NCI-H1930 (cell line): ENCODE measurements at regions not wholly inside any gene's neighbourhood (a gene's known extent, or its start where the extent isn't known, plus 50 kb on each side); places are given as distances from the start of the nearest gene placed in this dataset.
A peak's percentile ranks its signal among the peaks of the same experiment; 100 is the strongest.
"Not testable (repeated sequence)": the region's sequence is repeated elsewhere in the genome, so short reads cannot be mapped to it uniquely, and the experiment has no call there.

Experiments
- DNase-seq, 2 experiments: peaks; one replicate each; lab custom pipeline; 2025; lab: John Stamatoyannopoulos, UW

- no peak for DNase-seq
Observed at GRCh38 chr2:31736695-31737454, 156.1 kb upstream of the SRD5A2 start.

GRCh38 chr2:31735716-31736115 lies 155.0 kb upstream of the SRD5A2 start:
- DNase-seq, result no peak

- DNase-seq, result peak in 1 of 2 experiments; percentile 7
Observed at GRCh38 chr2:31729442-31730092, 148.8 kb upstream of the SRD5A2 start.

- DNase-seq, result no peak
Observed at GRCh38 chr2:31729065-31729439, 148.3 kb upstream of the SRD5A2 start.

GRCh38 chr2:31728406-31729064 lies 147.8 kb upstream of the SRD5A2 start:
- DNase-seq, result no peak

GRCh38 chr2:31726457-31726856 lies 145.7 kb upstream of the SRD5A2 start:
- DNase-seq, result no peak

GRCh38 chr2:31725444-31725843 lies 144.7 kb upstream of the SRD5A2 start:
- DNase-seq, result no peak

DNA sequence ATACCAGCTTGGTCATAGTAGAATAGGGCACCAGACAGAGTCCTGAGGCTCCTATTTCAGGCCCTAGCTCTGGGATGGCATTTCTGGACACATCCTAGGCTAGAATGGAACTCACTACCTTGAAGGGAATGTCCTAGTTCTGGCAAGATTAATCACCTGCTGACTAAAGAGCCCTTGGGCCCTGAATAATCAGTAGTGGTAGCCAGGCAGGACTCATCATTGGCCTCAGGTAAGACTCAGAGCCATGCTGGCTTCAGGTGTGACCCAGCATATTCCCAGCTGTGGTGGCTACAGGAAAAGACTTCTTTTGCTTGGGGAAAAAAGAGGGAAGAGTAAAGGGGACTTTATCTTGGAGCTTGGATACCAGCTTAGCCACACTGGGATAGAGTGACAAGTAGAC lies 131.0 kb upstream of the SRD5A2 start:
- DNase-seq, result no peak

DNA sequence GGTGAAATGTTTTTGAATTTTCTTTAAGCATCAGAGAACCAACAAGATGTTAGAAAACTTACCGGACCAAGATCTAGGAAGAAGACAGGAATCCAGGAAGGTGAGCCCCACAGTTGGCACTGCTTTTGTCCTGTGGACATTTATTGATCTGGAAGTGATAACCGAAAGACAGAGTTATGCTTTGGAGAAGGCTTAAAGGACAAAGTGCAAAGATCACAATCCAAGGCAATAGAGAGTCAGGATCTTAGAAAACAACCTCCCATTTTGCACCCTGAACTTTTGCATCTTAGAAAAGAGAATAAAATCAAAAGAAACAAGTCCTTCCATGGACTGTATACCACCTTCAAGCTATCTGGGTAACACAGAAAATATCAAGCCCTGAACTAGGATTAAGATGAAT lies 129.4 kb upstream of the SRD5A2 start:
- DNase-seq, result no peak

GRCh38 chr2:31707992-31708391 lies 127.3 kb upstream of the SRD5A2 start:
- no peak for DNase-seq

DNA sequence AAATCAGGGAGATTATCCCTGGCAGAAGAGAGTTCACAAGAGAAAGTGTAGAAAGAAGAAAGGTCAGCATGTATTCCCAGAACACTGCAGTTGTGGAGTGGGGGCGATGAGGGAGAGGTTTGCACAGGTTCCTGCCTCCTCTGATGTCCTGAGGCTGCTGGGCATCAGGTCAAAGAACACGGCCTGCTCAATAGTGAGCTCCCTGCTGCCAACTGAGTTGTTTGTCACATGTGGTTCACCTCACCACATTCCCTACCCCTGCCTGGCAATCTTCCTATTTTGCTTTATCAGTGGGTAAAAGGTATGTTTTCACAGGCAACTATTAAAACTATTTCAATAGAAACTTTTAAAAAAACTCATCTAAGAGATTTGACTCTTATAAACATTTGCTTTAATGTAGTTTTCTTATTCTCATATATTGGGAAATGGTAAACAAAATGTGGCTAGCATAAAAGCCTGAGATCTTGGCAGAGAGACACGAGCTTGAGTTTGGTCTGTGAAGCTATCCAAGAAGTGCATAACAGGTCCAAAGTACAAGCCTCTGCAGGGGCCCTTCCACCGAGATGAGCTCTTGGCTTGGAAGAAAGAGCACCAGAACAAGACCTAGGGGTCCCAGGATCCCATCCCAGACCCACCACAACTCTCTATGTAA lies 123.9 kb upstream of the SRD5A2 start:
- DNase-seq, result no peak

DNA sequence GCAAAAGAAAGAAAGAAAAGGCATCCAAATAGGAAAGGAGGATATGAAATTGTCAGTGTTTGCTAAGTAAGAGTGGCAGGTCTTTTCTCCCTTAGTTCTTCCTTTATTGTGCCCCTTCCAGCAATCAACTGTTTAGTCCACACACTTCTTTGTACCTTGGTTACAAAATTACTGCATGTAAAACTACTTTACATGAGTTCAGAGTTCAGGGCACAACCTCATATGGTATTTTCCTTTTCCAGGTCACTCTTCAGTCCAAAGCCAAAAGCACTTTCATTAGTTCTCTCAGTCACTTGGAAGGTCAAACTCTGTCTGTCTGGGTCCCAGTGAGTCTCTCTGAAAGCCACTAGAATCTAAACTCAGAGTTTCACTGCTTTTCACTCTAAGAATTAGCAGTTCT lies 122.5 kb upstream of the SRD5A2 start:
- DNase-seq, result no peak

- DNase-seq, result no peak
Observed at GRCh38 chr2:31698722-31699121, 118.0 kb upstream of the SRD5A2 start.

DNA sequence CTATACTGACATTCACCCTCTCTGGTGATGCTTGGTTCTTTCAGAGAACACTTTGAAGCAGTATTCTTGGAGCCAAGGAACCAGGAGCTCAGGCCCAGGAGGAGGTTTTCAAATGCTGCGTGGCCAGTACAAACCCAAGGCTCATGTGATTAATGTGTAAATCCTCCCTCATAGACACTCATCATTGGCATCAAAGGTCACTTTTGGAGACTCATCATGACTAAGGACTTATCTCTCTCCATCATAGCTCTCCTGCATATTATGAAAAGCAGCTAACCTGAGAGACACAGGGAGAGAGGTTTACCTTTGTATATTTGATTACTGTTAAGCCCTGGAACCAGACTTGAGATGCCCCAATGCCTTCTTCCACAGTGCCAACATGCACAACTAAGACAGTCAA lies 115.3 kb upstream of the SRD5A2 start:
- DNase-seq, result no peak

- DNase-seq, result no peak
Observed at GRCh38 chr2:31694444-31694843, 113.7 kb upstream of the SRD5A2 start.

DNA sequence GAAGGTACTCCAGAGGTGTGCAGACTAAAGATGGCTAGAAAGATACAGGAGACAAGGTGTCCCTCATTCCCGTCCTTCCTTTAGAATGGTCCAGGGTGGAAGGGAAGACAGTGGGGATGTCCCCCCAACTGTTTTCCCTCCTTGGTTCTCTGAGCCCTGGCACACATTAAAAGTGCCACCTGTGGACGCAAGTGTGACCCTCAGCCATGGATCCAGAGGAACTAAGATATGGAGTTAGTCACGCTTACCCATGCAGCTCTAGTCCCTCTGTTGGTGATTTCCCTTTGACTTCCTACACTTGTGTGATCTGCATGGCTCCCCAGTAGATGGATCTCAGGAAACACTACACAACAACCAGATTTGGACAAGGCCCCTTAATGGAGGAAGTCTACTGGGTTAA lies 113.1 kb upstream of the SRD5A2 start:
- DNase-seq, result no peak

DNA sequence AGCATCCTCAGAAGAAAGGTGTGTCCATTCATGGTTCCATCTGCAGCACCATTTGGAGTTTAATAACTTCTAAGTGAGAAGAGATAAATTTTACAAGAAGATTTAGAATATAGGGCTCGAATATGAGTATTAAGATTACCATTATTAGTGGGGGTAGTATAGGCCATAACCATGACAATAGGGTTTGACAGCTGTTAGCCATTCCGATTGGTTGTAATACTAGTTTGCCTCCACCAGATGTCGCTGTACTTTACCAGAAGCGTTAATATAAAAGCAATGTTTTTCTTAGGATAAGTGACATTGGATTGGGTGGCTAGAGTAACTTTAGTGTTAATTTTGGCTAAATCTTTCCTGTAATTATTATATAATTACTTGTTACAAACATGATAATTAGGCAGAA lies 107.5 kb upstream of the SRD5A2 start:
- DNase-seq, result no peak

- DNase-seq, result not testable (repeated sequence)
Observed at GRCh38 chr2:31683506-31683905, 102.8 kb upstream of the SRD5A2 start.

- no peak for DNase-seq
Observed at GRCh38 chr2:31675485-31675901, 94.8 kb upstream of the SRD5A2 start.

DNA sequence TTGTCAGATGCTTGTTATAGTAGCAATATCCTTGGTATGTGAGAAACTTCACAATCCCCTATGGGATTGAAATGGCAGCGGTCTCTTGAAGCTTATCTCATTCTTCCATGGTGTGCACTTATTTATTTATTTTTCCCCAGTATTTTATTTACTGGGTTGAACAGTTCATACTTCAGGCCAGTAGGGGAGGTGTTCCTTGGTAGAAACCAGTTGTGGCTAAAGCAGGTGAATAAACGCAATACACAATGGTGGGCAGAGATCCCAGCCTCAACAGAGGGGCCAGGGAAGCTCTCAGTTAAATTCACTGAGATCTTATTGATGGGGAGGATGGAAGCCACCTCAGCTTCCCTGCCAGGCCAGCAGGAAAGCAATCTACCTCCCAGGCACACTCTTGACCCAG lies 93.7 kb upstream of the SRD5A2 start:
- no peak for DNase-seq

GRCh38 chr2:31666878-31667277 lies 86.1 kb upstream of the SRD5A2 start:
- no peak for DNase-seq

DNA sequence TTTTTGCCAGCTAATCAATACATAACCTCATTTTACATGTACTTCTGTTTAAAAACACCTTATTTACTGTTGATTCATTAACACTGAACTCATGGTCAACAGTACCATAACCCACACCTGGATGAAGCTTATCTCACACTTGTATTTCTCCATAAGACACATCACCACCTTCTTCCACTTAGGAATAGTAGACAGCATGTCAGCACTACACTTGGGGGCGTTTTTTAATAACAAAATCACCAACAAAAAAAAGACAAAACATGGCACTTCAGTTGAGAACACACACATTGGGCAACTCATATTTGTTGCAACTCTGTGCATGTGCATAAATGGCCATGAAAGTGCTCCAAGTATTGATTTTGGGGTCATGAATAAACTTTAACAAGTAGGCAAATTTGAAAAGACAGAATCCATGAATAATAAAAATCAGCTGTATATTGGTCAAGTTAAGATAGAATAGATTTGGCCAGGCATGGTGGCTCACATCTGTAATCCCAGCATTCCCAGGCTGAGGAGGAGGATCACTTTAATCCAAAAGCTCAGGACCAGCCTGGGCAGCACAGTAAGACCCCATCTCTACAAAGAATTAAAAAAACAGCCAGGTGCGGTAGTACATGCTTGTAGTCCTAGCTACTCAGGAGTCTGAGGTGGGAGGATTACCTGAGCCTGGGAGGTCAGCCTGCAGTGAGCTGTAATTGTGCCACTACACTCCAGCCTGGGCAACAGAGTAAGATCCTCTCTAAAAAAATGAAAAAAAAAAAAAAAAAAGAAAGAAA lies 84.4 kb upstream of the SRD5A2 start:
- no peak for DNase-seq
